GM12892 (cell line): ENCODE measurements at regions not wholly inside any gene's neighbourhood (a gene's known extent, or its start where the extent isn't known, plus 50 kb on each side); places are given as distances from the start of the nearest gene placed in this dataset.

Experiments used
- POLR2A ChIP-seq: IDR thresholded peaks from 2 replicates; pipeline ENCODE4 v1.6.1; 2011; ENCODE audit warnings: low read depth, low read length, control low read depth
- POLR2AphosphoS5 ChIP-seq: IDR thresholded peaks from 2 replicates; pipeline ENCODE4 v1.6.1; 2011; ENCODE audit warnings: low read depth, low read length, control low read depth

DNA sequence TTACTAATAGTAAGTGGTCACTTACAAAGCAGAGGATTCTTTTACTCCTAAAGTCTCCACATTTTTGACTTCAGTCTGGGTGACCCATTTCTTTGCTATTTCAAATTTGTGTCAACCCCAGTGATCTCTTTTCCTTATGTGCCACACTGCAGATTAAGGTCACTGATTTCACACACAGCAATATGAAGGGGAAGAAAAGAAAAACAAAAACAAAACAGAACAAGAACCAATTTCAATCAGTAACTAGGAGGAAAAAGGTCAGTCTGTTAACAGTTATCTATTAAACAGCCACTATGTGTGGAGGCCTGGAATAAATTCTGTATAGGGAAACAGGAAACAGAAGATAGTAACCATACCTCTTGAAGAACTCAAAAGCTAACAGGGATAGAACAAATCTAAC, 72.0 kb upstream of the ACVR2A start:
- TF ChIP-seq POLR2AphosphoS5 (no peak), POLR2A (no peak)
